K562 (cell line): ENCODE measurements at regions not wholly inside any gene's neighbourhood (a gene's known extent, or its start where the extent isn't known, plus 50 kb on each side); places are given as distances from the start of the nearest gene placed in this dataset.

ENCODE experiments used
- ATAC-seq: fragments of 200-7000 bp; cut with Tn5 transposase; 3 replicates; pipeline ENCODE4 v1.9.1; 2020; ENCODE audit warnings: moderate library complexity
- BruUV-seq: library from RNA; stranded (reverse); fragments of 400-500 nt; replicated peaks from 2 replicates; lab custom pipeline; 2021; lab: Mats Ljungman, UMichigan
- CTCF ChIA-PET: fragments of 300-600 bp; formaldehyde crosslinking; extraction: SDS; loops from one replicate; lab custom pipeline; 2021; ENCODE audit warnings: low intra/inter-chr PET ratio; lab: Yijun Ruan, JAX
- POLR2A ChIA-PET: fragments of 300-600, 350-650 bp; sonication (Branson Sonifier 250); formaldehyde crosslinking; extraction: SDS; loops from one replicate; lab custom pipeline; 2021; ENCODE audit warnings: antibody characterized with exemption, inconsistent platforms; lab: Yijun Ruan, JAX
- DNase-seq, 4 experiments: peaks; one replicate each; pipeline versions ENCODE4 v3.0.0 to v3.0.0-alpha.2; 2011 to 2018; ENCODE audit warnings: low spot score in 3 of 4, mixed read lengths in 3 of 4; ENCODE audit errors: extremely low read depth in 1 of 4
- FAIRE-seq: peaks from 2 replicates; lab custom pipeline; 2011; peaks lifted over from hg19 to GRCh38; lab: Jason Lieb, UNC
- H2AFZ ChIP-seq: 2 replicates; pipeline ENCODE4 v1.6.0; 2011; ENCODE audit warnings: low read depth, low read length, control low read depth, inconsistent platforms
- H3K27ac ChIP-seq: fragments of 200-600 bp; 3 replicates; pipeline ENCODE4 v1.8.0; 2011; ENCODE audit warnings: low read depth, mild to moderate bottlenecking, control low read depth, inconsistent platforms, low read length, moderate library complexity, mixed read lengths; ENCODE audit errors: extremely low read depth
- H3K27me3 ChIP-seq, 2 experiments: fragments of 300-600 bp in 1 of 2; 2 replicates in 1 of 2; 3 replicates in 1 of 2; pipeline versions ENCODE4 v1.6.0 to v1.8.0; 2011; ENCODE audit warnings: inconsistent platforms in 2 of 2, low read length in 2 of 2, mild to moderate bottlenecking in 1 of 2, mixed read lengths in 1 of 2, moderate library complexity in 1 of 2; ENCODE audit not compliant: control insufficient read depth in 2 of 2, insufficient read depth in 2 of 2
- H3K36me3 ChIP-seq: fragments of 300-600 bp; 3 replicates; pipeline ENCODE4 v1.8.0; 2011; ENCODE audit warnings: mild to moderate bottlenecking, low read length, inconsistent platforms; ENCODE audit not compliant: control insufficient read depth, insufficient read depth
- H3K4me1 ChIP-seq, 2 experiments: fragments of 200-600 bp in 1 of 2; replicated peaks in 1 of 2; 2 replicates in 1 of 2; 3 replicates in 1 of 2; pipeline versions ENCODE4 v1.5.1 to v1.8.0; 2011; ENCODE audit warnings: inconsistent platforms in 2 of 2, low read length in 2 of 2, mild to moderate bottlenecking in 1 of 2, mixed read lengths in 1 of 2, moderate library complexity in 1 of 2; ENCODE audit not compliant: control insufficient read depth in 2 of 2, insufficient read depth in 2 of 2
- H3K4me2 ChIP-seq: 2 replicates; pipeline ENCODE4 v1.6.1; 2011; ENCODE audit warnings: low read length, control low read depth, inconsistent platforms, mixed read lengths; ENCODE audit not compliant: insufficient read depth
- H3K4me3 ChIP-seq: fragments of 200-600 bp; sonication (generic), shearing (Covaris generic); 2 replicates; pipeline ENCODE4 v1.5.1; 2016; ENCODE audit warnings: control low read depth, inconsistent platforms
- H3K79me2 ChIP-seq: fragments of 200-600 bp; 3 replicates; pipeline ENCODE4 v1.8.0; 2011; ENCODE audit warnings: low read length, inconsistent platforms; ENCODE audit not compliant: control insufficient read depth, insufficient read depth
- H3K9ac ChIP-seq, 2 experiments: 2 replicates each; pipeline versions ENCODE4 v1.6.0 to v1.6.1; 2011; ENCODE audit warnings: low read depth in 2 of 2, low read length in 2 of 2, control low read depth in 1 of 2, inconsistent platforms in 1 of 2, mild to moderate bottlenecking in 1 of 2, mixed read lengths in 1 of 2; ENCODE audit not compliant: insufficient read depth in 1 of 2
- H3K9me1 ChIP-seq: one replicate; pipeline ENCODE4 v1.6.0; 2011; ENCODE audit warnings: inconsistent platforms, mild to moderate bottlenecking, low read length, moderate library complexity; ENCODE audit not compliant: control insufficient read depth, insufficient read depth
- H3K9me3 ChIP-seq: replicated peaks from 2 replicates; pipeline ENCODE4 v1.5.1; 2011; ENCODE audit warnings: low read depth, low read length, inconsistent platforms; ENCODE audit not compliant: control insufficient read depth, insufficient read depth
- H4K20me1 ChIP-seq: replicated peaks from 2 replicates; pipeline ENCODE4 v1.6.1; 2011; ENCODE audit warnings: low read length, inconsistent platforms, mixed read lengths; ENCODE audit not compliant: control insufficient read depth, insufficient read depth
- ARID1B ChIP-seq: fragments of 450-650 bp; IDR thresholded peaks from 2 replicates; pipeline ENCODE4 v1.6.1; 2016; ENCODE audit warnings: antibody characterized with exemption, mild to moderate bottlenecking, inconsistent platforms
- GABPB1 ChIP-seq: sonication (generic); formaldehyde crosslinking; IDR thresholded peaks from 2 replicates; pipeline ENCODE4 v1.8.0; 2022; ENCODE audit warnings: mild to moderate bottlenecking, missing genetic modification reagents
- KDM1A ChIP-seq, 2 experiments: fragments of 450-650 bp; IDR thresholded peaks; 2 replicates each; pipeline ENCODE4 v1.6.1; 2016; ENCODE audit warnings: mild to moderate bottlenecking in 2 of 2
- KDM2B ChIP-seq: fragments of 250-450 bp; sonication (Bioruptor Pico); IDR thresholded peaks from 2 replicates; pipeline ENCODE4 v1.8.0; 2021; ENCODE audit warnings: mild to moderate bottlenecking, moderate library complexity
- NFE2L1 ChIP-seq: fragments of 450-650 bp; IDR thresholded peaks from 2 replicates; pipeline ENCODE4 v1.6.1; 2016; ENCODE audit warnings: missing genetic modification characterization, low read depth, mild to moderate bottlenecking, missing compliant biosample characterization, moderate library complexity, borderline replicate concordance
- NUFIP1 ChIP-seq: fragments of 450-650 bp; IDR thresholded peaks from 2 replicates; pipeline ENCODE4 v1.6.1; 2018; ENCODE audit not compliant: partially characterized antibody
- RBM34 ChIP-seq: fragments of 200-400 bp; formaldehyde crosslinking; IDR thresholded peaks from 2 replicates; pipeline ENCODE4 v1.6.1; 2018; ENCODE audit warnings: low read length, borderline replicate concordance; ENCODE audit not compliant: insufficient read depth
- ZBTB1 ChIP-seq: sonication (generic); formaldehyde crosslinking; IDR thresholded peaks from 2 replicates; pipeline ENCODE4 v1.8.1; 2023; ENCODE audit warnings: missing genetic modification reagents, low read depth, mild to moderate bottlenecking, borderline replicate concordance
- ZNF778 ChIP-seq: fragments of 450-650 bp; formaldehyde crosslinking; IDR thresholded peaks from 2 replicates; pipeline ENCODE4 v1.4.0; 2020; ENCODE audit warnings: mild to moderate bottlenecking, moderate library complexity
- WGBS: fragments of 100-300 bp; shearing (Covaris generic); methylation state at CpG from one replicate; pipeline ENCODE4 v1.1.6; 2016; ENCODE audit warnings: low coverage, mixed read lengths; ENCODE audit not compliant: insufficient coverage; ENCODE audit errors: missing lambda C conversion rate; 5-methylcytosine and 5-hydroxymethylcytosine counted together
- in situ Hi-C: fragments of 300-500 bp; cut with MboI; formaldehyde crosslinking; loops from 4 replicates; pipeline ENCODE4 v1.15.0; 2018; ENCODE audit warnings: inconsistent platforms, mixed read lengths
- intact Hi-C: fragments of 100-400 bp; cut with micrococcal nuclease; formaldehyde crosslinking; loops from 2 replicates; pipeline ENCODE4 v1.14.2; 2022

- CTCF ChIA-PET: no interaction called here
- TF ChIP-seq ZNF778 (CRISPR knock-in tag) (no peak), NUFIP1 (no peak), KDM1A (IDR thresholded peaks at IDR 0.05) (no peak), ARID1B (no peak), GABPB1 (no peak)
- FAIRE-seq: no peak
These were observed 142.8 kb upstream of the PDE4D start for GRCh38 chr5:60036192-60036938.

GRCh38 chr5:60026161-60026560 is 132.6 kb upstream of the PDE4D start:
- no peak overlapping the region for H3K4me3 ChIP-seq
- CTCF ChIA-PET: no interaction called here
- no peak for DNase-seq
- H3K27me3 ChIP-seq: no peaks in the 10 kb centered on the region
- WGBS: 3% methylated on average over 2 of the region's 2 CpGs
- POLR2A ChIA-PET: no interaction called here
- ATAC-seq: no peak
- no peak for FAIRE-seq
- no peak overlapping the region for H2AFZ ChIP-seq
- no peak overlapping the region for H3K9ac ChIP-seq
- TF ChIP-seq RBM34: no peak
- no peak for TF ChIP-seq ZBTB1 (CRISPR knock-in tag)
- TF ChIP-seq NFE2L1 (tag): 0 out of 2 replicates have a peak, but pooled peaks have one; percentile 21
- no peak for TF ChIP-seq KDM2B (CRISPR knock-in tag)
- H3K4me1 ChIP-seq: no peaks in the 10 kb centered on the region
- no peaks in the 10 kb centered on the region for H3K36me3 ChIP-seq
- BruUV-seq: no TSS peak
- no peaks in the 10 kb centered on the region for H3K9me3 ChIP-seq
- intact Hi-C loops: no loop called here
- H3K79me2 ChIP-seq: no peaks in the 10 kb centered on the region
- H3K4me2 ChIP-seq: no peak overlapping the region
- no peaks in the 10 kb centered on the region for H3K9me1 ChIP-seq
- no peak overlapping the region for H3K27ac ChIP-seq
- H4K20me1 ChIP-seq: no peaks in the 10 kb centered on the region
- in situ Hi-C loops: no loop called here

More at GRCh38 chr5:60036192-60036938, 142.8 kb upstream of the PDE4D start:
- intact Hi-C loops: no loop called here
- no peaks in the 10 kb centered on the region for H3K27me3 ChIP-seq
- H4K20me1 ChIP-seq: no peaks in the 10 kb centered on the region
- no peak overlapping the region for H3K9ac ChIP-seq
- no peak for DNase-seq
- no TSS peak for BruUV-seq
- no peaks in the 10 kb centered on the region for H3K9me1 ChIP-seq
- H2AFZ ChIP-seq: no peak overlapping the region
- no peak overlapping the region for H3K27ac ChIP-seq
- whole genome bisulfite sequencing: 0% methylated on average over 6 of the region's 6 CpGs
- H3K36me3 ChIP-seq: no peaks in the 10 kb centered on the region
- no peak overlapping the region for H3K4me2 ChIP-seq
- H3K4me1 ChIP-seq: no peaks in the 10 kb centered on the region
- no peak overlapping the region for H3K4me3 ChIP-seq
- H3K79me2 ChIP-seq: no peaks in the 10 kb centered on the region
- in situ Hi-C loops: no loop called here
- H3K9me3 ChIP-seq: no peaks in the 10 kb centered on the region
- POLR2A ChIA-PET: interaction anchor here (0.7 kb wide), 1 partner anchor 1390 kb away, joined by 4 read pairs; no protein-coding TSS in a partner anchor
- ATAC-seq: no peak
